NOMO-1 (cell line): ENCODE measurements at regions not wholly inside any gene's neighbourhood (a gene's known extent, or its start where the extent isn't known, plus 50 kb on each side); places are given as distances from the start of the nearest gene placed in this dataset.
"Not testable (repeated sequence)": the region's sequence is repeated elsewhere in the genome, so short reads cannot be mapped to it uniquely, and the experiment has no call there.

Experiments used
- DNase-seq, 2 experiments: peaks; one replicate each; lab custom pipeline; 2025; ENCODE audit not compliant: unreplicated experiment in 2 of 2; lab: John Stamatoyannopoulos, UW

- DNase-seq = no peak
These were observed 2396.8 kb upstream of the C9orf72 start for GRCh38 chr9:29969856-29970647.

- no peak for DNase-seq
These were observed 2400.9 kb upstream of the C9orf72 start for GRCh38 chr9:29974197-29974596.

- no peak for DNase-seq
These were observed 2403.7 kb upstream of the C9orf72 start for GRCh38 chr9:29976981-29977380.

- DNase-seq = no peak
These were observed 2403.4 kb upstream of the ACO1 start for GRCh38 chr9:29981013-29981412.

GRCh38 chr9:29999645-30000044 lies 2384.8 kb upstream of the ACO1 start:
- DNase-seq = no peak

GRCh38 chr9:30010691-30011090 lies 2373.8 kb upstream of the ACO1 start:
- no peak for DNase-seq

GRCh38 chr9:30012622-30013021 lies 2371.8 kb upstream of the ACO1 start:
- no peak for DNase-seq

- no peak for DNase-seq
These were observed 2369.4 kb upstream of the ACO1 start for GRCh38 chr9:30015073-30015472.

GRCh38 chr9:30020161-30020560 lies 2364.3 kb upstream of the ACO1 start:
- no peak for DNase-seq

- DNase-seq = no peak
These were observed 2348.7 kb upstream of the ACO1 start for GRCh38 chr9:30035761-30036160.

GRCh38 chr9:30036558-30036957 lies 2347.9 kb upstream of the ACO1 start:
- no peak for DNase-seq

GRCh38 chr9:30039712-30040111 lies 2344.7 kb upstream of the ACO1 start:
- DNase-seq = no peak

- DNase-seq = no peak
These were observed 2336.0 kb upstream of the ACO1 start for GRCh38 chr9:30048396-30048795.

- DNase-seq = no peak
These were observed 2326.0 kb upstream of the ACO1 start for GRCh38 chr9:30058463-30058862.

GRCh38 chr9:30060976-30061375 lies 2323.5 kb upstream of the ACO1 start:
- no peak for DNase-seq

- no peak for DNase-seq
These were observed 2318.6 kb upstream of the ACO1 start for GRCh38 chr9:30065888-30066287.

GRCh38 chr9:30069236-30069635 lies 2315.2 kb upstream of the ACO1 start:
- not testable (repeated sequence) for DNase-seq

GRCh38 chr9:30075022-30075421 lies 2309.4 kb upstream of the ACO1 start:
- no peak for DNase-seq

- no peak for DNase-seq
These were observed 2308.8 kb upstream of the ACO1 start for GRCh38 chr9:30075451-30076199.

- no peak for DNase-seq
These were observed 2306.2 kb upstream of the ACO1 start for GRCh38 chr9:30078195-30078594.

GRCh38 chr9:30089428-30089827 lies 2295.0 kb upstream of the ACO1 start:
- no peak for DNase-seq
